Skeletal muscle satellite cell (primary cell): ENCODE measurements at regions not wholly inside any gene's neighbourhood (a gene's known extent, or its start where the extent isn't known, plus 50 kb on each side); places are given as distances from the start of the nearest gene placed in this dataset.

Experiments
- H3K27me3 ChIP-seq: 2 replicates; pipeline ENCODE4 v1.7.0; 2013; ENCODE audit warnings: low read length; ENCODE audit not compliant: control insufficient read depth, insufficient read depth
- H3K36me3 ChIP-seq: 2 replicates; pipeline ENCODE4 v1.7.0; 2013; ENCODE audit warnings: mild to moderate bottlenecking, control low read depth, low read length; ENCODE audit not compliant: insufficient read depth
- H3K4me1 ChIP-seq: 2 replicates; pipeline ENCODE4 v1.7.0; 2013; ENCODE audit warnings: low read length; ENCODE audit not compliant: control insufficient read depth, insufficient read depth
- H3K4me2 ChIP-seq: 2 replicates; pipeline ENCODE4 v1.7.0; 2013; ENCODE audit warnings: mild to moderate bottlenecking, low read length
- H3K4me3 ChIP-seq: 2 replicates; pipeline ENCODE4 v1.7.0; 2013; ENCODE audit warnings: low read length
- H3K9ac ChIP-seq: 2 replicates; pipeline ENCODE4 v1.7.0; 2013; ENCODE audit warnings: mild to moderate bottlenecking, low read depth, low read length, moderate library complexity
- H3K9me3 ChIP-seq: replicated peaks from 2 replicates; pipeline ENCODE4 v1.7.0; 2013; ENCODE audit warnings: mild to moderate bottlenecking, control low read depth, low read length

GRCh38 chr1:228930479-228930957 lies 195.2 kb downstream of the RHOU start:
- H3K9me3 ChIP-seq = no peaks in the 10 kb centered on the region
- H3K36me3 ChIP-seq = no peaks in the 10 kb centered on the region
- H3K4me2 ChIP-seq = no peak overlapping the region
- no peaks in the 10 kb centered on the region for H3K4me1 ChIP-seq
- peaks cover 36% of the 10 kb centered on the region for H3K27me3 ChIP-seq
- H3K9ac ChIP-seq = no peak overlapping the region
- H3K4me3 ChIP-seq = no peak overlapping the region

DNA sequence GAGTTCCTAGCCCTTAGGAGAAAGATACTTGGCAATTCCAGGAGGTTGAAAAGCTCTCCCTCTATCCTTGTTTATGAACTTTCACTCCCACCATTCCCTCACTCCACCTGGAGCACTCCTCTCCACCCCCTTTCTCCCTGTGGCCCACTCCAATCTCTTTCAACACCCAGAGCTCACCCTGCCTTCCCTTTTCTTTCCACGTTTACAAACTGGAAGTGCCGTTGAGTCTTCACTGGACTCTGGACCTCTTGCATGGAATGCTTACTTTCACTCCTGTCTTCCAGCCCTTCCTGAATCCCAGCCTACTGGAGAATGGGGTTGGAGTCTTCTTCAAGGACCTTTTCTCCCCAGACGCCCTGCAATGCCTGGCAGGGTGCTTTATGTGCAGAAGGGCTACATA lies 198.5 kb downstream of the RHOU start:
- Histone ChIP-seq H3K4me2 (no peak overlapping the region), H3K4me1 (no peaks in the 10 kb centered on the region), H3K27me3 (peaks cover 46% of the 10 kb centered on the region), H3K9me3 (no peaks in the 10 kb centered on the region), H3K4me3 (no peak overlapping the region), H3K36me3 (no peaks in the 10 kb centered on the region), H3K9ac (no peak overlapping the region)

GRCh38 chr1:228935198-228935663 lies 200.0 kb downstream of the RHOU start:
- no peak overlapping the region for H3K9ac ChIP-seq
- H3K27me3 ChIP-seq = peaks cover 41% of the 10 kb centered on the region
- no peaks in the 10 kb centered on the region for H3K9me3 ChIP-seq
- no peaks in the 10 kb centered on the region for H3K36me3 ChIP-seq
- no peak overlapping the region for H3K4me2 ChIP-seq
- no peak overlapping the region for H3K4me3 ChIP-seq
- no peaks in the 10 kb centered on the region for H3K4me1 ChIP-seq

- Histone ChIP-seq H3K4me1 (no peaks in the 10 kb centered on the region), H3K27me3 (peaks cover 34% of the 10 kb centered on the region), H3K9ac (no peak overlapping the region), H3K36me3 (no peaks in the 10 kb centered on the region), H3K4me3 (no peak overlapping the region), H3K4me2 (no peak overlapping the region), H3K9me3 (no peaks in the 10 kb centered on the region)
These were observed 200.8 kb downstream of the RHOU start for GRCh38 chr1:228935855-228936727.

GRCh38 chr1:228936881-228937280 lies 201.6 kb downstream of the RHOU start:
- no peak overlapping the region for H3K4me3 ChIP-seq
- no peak overlapping the region for H3K4me2 ChIP-seq
- H3K9ac ChIP-seq = no peak overlapping the region
- peaks cover 26% of the 10 kb centered on the region for H3K27me3 ChIP-seq
- no peaks in the 10 kb centered on the region for H3K36me3 ChIP-seq
- no peaks in the 10 kb centered on the region for H3K9me3 ChIP-seq
- H3K4me1 ChIP-seq = no peaks in the 10 kb centered on the region

- Histone ChIP-seq H3K27me3 (peaks cover 25% of the 10 kb centered on the region), H3K4me1 (no peaks in the 10 kb centered on the region), H3K9me3 (no peaks in the 10 kb centered on the region), H3K36me3 (no peaks in the 10 kb centered on the region), H3K4me2 (no peak overlapping the region), H3K4me3 (no peak overlapping the region), H3K9ac (no peak overlapping the region)
These were observed 202.1 kb downstream of the RHOU start for GRCh38 chr1:228937351-228937750.

- Histone ChIP-seq H3K27me3 (peaks cover 20% of the 10 kb centered on the region), H3K9me3 (no peaks in the 10 kb centered on the region), H3K4me3 (no peak overlapping the region), H3K4me1 (no peaks in the 10 kb centered on the region), H3K4me2 (peak overlapping the region; percentile 29), H3K36me3 (no peaks in the 10 kb centered on the region), H3K9ac (no peak overlapping the region)
These were observed 202.7 kb downstream of the RHOU start for GRCh38 chr1:228937851-228938536.

GRCh38 chr1:228938537-228938901 lies 203.2 kb downstream of the RHOU start:
- H3K36me3 ChIP-seq = no peaks in the 10 kb centered on the region
- H3K9me3 ChIP-seq = no peaks in the 10 kb centered on the region
- no peak overlapping the region for H3K9ac ChIP-seq
- peaks cover 20% of the 10 kb centered on the region for H3K27me3 ChIP-seq
- peak overlapping the region; percentile 29 for H3K4me2 ChIP-seq
- H3K4me1 ChIP-seq = no peaks in the 10 kb centered on the region
- H3K4me3 ChIP-seq = no peak overlapping the region

DNA sequence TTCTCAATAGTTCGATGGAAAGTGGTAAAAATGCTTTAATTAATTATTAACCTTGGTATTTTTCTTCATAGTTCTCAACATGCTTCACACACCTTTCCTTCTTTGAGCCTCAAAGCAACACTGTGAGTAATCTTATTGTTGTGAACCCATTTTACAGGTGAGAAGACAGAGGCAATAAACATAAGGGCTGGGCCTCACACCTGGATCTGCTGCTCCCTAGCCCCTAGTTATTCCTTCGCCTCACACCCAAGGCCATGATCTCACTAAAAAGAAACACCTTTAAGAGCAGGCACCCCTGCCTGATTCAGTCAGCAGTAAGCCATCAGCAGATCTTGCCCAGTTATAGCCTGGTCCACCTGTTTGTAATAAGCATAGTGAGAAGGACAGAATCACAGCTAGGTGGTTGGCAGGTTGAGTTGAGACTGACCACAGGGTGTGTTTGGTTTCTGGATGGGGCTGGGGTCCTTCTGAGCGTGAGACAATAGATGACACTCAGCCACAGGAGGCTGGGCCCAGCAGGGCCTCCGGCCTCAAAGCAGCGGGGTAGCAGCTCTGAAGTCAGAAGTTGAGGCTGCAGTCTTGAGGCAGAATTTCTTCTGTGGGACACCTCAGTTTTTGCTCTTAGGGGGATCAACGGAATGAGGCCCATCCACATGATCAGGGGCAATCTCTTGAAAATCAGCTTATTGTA lies 203.9 kb downstream of the RHOU start:
- H3K27me3 ChIP-seq = peaks cover 17% of the 10 kb centered on the region
- no peaks in the 10 kb centered on the region for H3K9me3 ChIP-seq
- no peaks in the 10 kb centered on the region for H3K4me1 ChIP-seq
- no peak overlapping the region for H3K4me3 ChIP-seq
- H3K4me2 ChIP-seq = no peak overlapping the region
- no peaks in the 10 kb centered on the region for H3K36me3 ChIP-seq
- H3K9ac ChIP-seq = no peak overlapping the region

GRCh38 chr1:228939881-228940392 lies 204.7 kb downstream of the RHOU start:
- Histone ChIP-seq H3K4me2 (no peak overlapping the region), H3K4me1 (no peaks in the 10 kb centered on the region), H3K36me3 (no peaks in the 10 kb centered on the region), H3K9ac (no peak overlapping the region), H3K4me3 (no peak overlapping the region), H3K27me3 (peaks cover 17% of the 10 kb centered on the region), H3K9me3 (no peaks in the 10 kb centered on the region)

GRCh38 chr1:228940526-228940925 lies 205.2 kb downstream of the RHOU start:
- H3K4me3 ChIP-seq = no peak overlapping the region

More at GRCh38 chr1:228940526-228940925, 205.2 kb downstream of the RHOU start:
- Histone ChIP-seq H3K9ac (no peak overlapping the region), H3K4me2 (no peak overlapping the region), H3K36me3 (no peaks in the 10 kb centered on the region), H3K4me1 (no peaks in the 10 kb centered on the region), H3K9me3 (no peaks in the 10 kb centered on the region), H3K27me3 (peaks cover 17% of the 10 kb centered on the region)
